ENCODE measurements at regions not wholly inside any gene's neighbourhood (a gene's known extent, or its start where the extent isn't known, plus 50 kb on each side); places are given as distances from the start of the nearest gene placed in this dataset.

DNA sequence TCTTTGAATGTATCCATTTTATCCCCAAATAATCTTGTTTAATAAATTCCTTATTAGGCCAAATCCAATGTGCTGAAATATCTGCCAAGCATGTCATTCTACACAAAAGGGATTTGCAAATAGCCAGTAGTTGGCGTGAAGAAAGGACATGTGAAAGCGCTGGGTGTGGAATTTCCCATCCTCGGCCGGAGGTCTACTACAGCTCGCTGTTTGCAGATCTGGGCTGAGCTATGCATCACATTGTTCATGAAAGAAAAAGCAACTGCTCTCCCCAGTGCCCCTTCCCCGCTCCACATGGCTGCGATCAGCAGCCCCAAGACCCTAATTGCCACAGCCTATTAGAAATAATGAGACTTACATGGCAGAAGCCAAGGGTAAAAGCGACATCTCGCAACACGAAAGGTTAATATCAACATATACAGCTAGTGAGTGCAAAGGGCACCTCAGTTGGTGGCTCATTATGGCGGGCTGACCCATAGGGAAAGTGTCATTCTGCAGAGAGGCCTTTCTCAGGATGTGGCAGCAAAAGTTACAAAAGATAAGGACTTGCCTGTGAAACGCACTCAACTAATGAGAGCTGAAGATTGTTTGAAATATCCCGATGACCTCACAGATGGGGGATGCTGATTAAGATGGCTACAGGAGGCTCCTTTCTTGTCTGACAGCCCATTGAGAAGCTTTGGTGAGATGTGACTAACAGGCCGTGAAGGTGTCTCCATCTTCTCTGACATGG lies 126.9 kb upstream of the CYP1B1 start:
- H3K36me3 ChIP-seq (ENCODE audit: control insufficient read depth, insufficient read depth, low read length), result no peaks in the 10 kb centered on the region
- no peak overlapping the region for H3K4me3 ChIP-seq (ENCODE audit: low read depth, low read length)
- no peak for DNase-seq (ENCODE audit: low read depth)
- no peak for TF ChIP-seq CTCF (IDR thresholded peaks at IDR 0.05; ENCODE audit: insufficient read depth, low read length, poor library complexity, severe bottlenecking)
- no peaks in the 10 kb centered on the region for H3K27me3 ChIP-seq (ENCODE audit: control insufficient read depth, insufficient read depth, low read length)

DNA sequence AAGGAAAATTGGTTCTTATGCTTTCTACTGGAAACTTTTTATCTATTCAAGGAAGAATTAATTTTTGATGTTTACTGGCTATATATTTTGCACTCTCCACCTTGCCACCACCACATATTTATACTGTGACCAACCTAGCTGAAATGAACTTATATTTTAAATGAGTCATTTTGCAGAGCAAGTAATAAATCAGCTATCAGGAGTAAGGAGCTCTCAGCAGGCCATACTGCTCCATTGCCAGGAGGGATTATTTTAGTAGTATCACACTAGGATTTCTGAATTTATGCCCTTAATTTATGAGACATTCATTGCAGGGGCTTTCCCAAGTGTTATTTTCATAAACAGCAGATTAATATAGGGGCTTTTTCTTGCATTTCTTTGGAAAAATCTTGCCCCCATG lies 125.8 kb upstream of the CYP1B1 start:
- DNase-seq (ENCODE audit: low read depth), result no peak
- Histone ChIP-seq H3K27me3 (ENCODE audit: control insufficient read depth, insufficient read depth, low read length) (no peaks in the 10 kb centered on the region), H3K4me3 (ENCODE audit: low read depth, low read length) (no peak overlapping the region), H3K36me3 (ENCODE audit: control insufficient read depth, insufficient read depth, low read length) (no peaks in the 10 kb centered on the region)
- no peak for TF ChIP-seq CTCF (IDR thresholded peaks at IDR 0.05; ENCODE audit: insufficient read depth, low read length, poor library complexity, severe bottlenecking)

DNA sequence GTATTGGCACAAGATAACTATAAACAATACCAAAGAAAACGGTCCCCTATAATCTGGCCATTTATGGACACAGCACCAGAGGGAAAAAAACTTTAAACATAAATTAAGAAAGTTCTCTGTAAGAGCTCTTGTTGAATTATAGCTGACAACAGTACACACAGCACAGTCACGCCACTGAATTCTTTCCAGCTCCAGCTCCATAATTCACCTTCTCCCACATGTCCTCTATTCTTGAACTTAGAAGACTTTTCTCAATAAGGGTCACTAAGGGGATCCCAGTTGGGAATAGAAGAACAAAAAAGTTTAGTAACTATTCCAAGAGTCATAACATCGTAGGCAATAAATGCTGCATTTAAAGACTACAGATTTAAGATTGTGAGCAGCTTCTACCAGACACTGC lies 124.6 kb upstream of the CYP1B1 start:
- TF ChIP-seq CTCF (IDR thresholded peaks at IDR 0.05; ENCODE audit: insufficient read depth, low read length, poor library complexity, severe bottlenecking), result no peak
- H3K27me3 ChIP-seq (ENCODE audit: control insufficient read depth, insufficient read depth, low read length), result no peaks in the 10 kb centered on the region
- DNase-seq (ENCODE audit: low read depth), result no peak
- H3K36me3 ChIP-seq (ENCODE audit: control insufficient read depth, insufficient read depth, low read length), result no peaks in the 10 kb centered on the region
- H3K4me3 ChIP-seq (ENCODE audit: low read depth, low read length), result no peak overlapping the region

DNA sequence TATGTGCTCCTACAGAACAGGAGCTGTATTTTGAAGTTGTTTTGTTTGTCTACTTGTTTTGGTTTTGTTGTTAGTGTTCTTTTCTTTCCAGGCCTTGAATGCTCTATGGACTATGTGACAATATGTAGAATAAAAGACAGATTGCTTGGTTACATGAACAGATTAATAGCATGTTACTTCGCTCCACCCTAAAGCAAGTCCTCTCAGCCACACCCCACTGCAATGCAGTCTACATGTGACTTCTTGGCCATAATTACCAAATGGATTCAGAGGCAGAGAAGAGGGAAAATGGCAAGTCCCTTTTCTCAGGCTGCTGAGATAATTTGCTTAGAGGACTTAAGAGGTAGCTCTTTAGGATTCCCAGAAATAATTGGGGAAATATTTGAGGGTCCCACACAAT lies 123.2 kb upstream of the CYP1B1 start:
- no peak for DNase-seq (ENCODE audit: low read depth)
- Histone ChIP-seq H3K4me3 (ENCODE audit: low read depth, low read length) (no peak overlapping the region), H3K27me3 (ENCODE audit: control insufficient read depth, insufficient read depth, low read length) (no peaks in the 10 kb centered on the region), H3K36me3 (ENCODE audit: control insufficient read depth, insufficient read depth, low read length) (no peaks in the 10 kb centered on the region)
- no peak for TF ChIP-seq CTCF (IDR thresholded peaks at IDR 0.05; ENCODE audit: insufficient read depth, low read length, poor library complexity, severe bottlenecking)

DNA sequence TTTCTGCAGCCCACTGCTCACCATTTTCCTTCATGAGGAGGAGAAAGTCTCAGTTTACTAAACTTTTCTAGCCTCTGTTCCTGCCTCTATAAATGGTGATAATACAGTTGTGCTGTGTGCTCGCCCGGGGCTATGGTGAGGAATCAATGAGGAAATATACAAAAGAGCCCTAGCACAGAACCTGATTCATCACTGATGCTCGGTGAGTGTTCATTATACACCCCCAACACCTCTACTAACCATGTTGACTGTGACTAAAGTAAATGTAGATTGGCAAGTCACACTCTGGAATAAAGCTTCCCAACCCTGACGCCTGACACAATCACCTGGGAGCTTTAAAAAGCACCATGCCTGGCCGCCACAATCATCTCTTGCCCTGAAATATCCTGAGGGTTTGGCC lies 118.8 kb upstream of the CYP1B1 start:
- Histone ChIP-seq H3K27me3 (ENCODE audit: control insufficient read depth, insufficient read depth, low read length) (no peaks in the 10 kb centered on the region), H3K36me3 (ENCODE audit: control insufficient read depth, insufficient read depth, low read length) (no peaks in the 10 kb centered on the region), H3K4me3 (ENCODE audit: low read depth, low read length) (no peak overlapping the region)
- TF ChIP-seq CTCF (IDR thresholded peaks at IDR 0.05; ENCODE audit: insufficient read depth, low read length, poor library complexity, severe bottlenecking), result no peak
- DNase-seq (ENCODE audit: low read depth), result no peak

DNA sequence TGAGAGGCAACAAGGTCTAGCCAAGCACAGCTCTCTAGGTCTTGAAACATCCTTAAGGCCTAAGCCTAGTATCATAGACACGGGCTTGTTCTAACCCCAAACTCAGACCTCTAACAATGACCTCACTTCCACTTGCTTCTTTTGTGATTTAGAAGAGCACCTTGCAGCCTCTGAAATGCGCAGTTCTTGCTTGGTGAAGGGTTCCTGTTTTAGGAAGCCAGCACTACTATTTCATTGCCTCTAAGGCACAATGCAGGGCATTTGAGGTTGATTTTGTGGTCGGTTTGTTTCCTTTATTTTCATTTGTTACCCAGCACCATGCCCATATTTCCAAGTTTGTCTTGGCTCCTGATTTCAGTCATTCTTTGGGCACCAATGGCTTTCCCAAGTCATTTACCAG lies 117.0 kb upstream of the CYP1B1 start:
- no peaks in the 10 kb centered on the region for H3K27me3 ChIP-seq (ENCODE audit: control insufficient read depth, insufficient read depth, low read length)
- no peak for DNase-seq (ENCODE audit: low read depth)
- no peak for TF ChIP-seq CTCF (IDR thresholded peaks at IDR 0.05; ENCODE audit: insufficient read depth, low read length, poor library complexity, severe bottlenecking)
- H3K4me3 ChIP-seq (ENCODE audit: low read depth, low read length), result no peak overlapping the region
- no peaks in the 10 kb centered on the region for H3K36me3 ChIP-seq (ENCODE audit: control insufficient read depth, insufficient read depth, low read length)
